NCI-H1105 treated with DMSO at 0.1 percent for 48 hours (cell line): ENCODE measurements at regions not wholly inside any gene's neighbourhood (a gene's known extent, or its start where the extent isn't known, plus 50 kb on each side); places are given as distances from the start of the nearest gene placed in this dataset.

Experiments
- DNase-seq: peaks from one replicate; lab custom pipeline; 2025; lab: John Stamatoyannopoulos, UW

DNA sequence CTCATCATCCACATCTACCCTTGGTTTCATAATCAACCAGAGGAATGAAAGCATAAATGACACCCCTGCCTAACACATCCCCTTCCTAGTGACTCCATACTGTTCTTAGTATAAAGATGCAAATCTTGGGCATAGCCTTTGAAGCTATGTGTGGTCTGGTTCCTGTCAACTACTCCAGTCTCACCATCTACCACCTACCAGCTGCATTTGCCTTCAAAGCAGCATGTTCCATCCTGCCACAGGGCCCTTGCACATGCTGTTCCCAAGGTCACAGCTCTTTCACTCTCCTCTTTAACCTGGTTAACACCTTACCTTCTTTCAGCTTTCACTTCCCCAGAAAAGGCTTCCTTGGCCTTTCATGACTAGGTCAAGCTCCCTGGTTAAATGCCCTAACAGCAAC lies 62.3 kb upstream of the ARHGEF3 start:
- no peak for DNase-seq

- no peak for DNase-seq
These were observed 60.8 kb upstream of the ARHGEF3 start for GRCh38 chr3:56862352-56863062.

DNA sequence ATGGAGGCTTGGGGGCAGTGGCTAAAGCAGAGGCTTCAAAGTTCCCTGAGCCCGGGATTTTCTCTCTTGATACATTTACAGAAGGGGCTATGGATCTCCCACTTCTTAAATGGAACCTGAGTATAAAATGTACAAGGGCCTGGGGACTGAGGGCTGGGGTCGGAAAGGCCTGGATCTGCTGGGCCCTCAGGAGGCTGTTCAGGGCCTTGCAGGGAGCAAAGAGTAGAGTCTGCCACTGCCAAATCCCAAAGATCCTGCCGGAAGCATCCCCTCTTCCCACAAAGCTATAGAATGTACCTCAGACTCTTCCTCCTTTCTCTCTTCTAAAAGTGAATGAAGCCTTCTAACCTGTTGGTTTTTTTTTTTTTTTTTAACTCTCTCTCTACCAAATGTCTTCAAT lies 59.8 kb upstream of the ARHGEF3 start:
- DNase-seq = no peak

GRCh38 chr3:56860939-56861338 lies 59.2 kb upstream of the ARHGEF3 start:
- no peak for DNase-seq

GRCh38 chr3:56860351-56860750 lies 58.6 kb upstream of the ARHGEF3 start:
- no peak for DNase-seq

GRCh38 chr3:56858331-56858730 lies 56.6 kb upstream of the ARHGEF3 start:
- DNase-seq = no peak

DNA sequence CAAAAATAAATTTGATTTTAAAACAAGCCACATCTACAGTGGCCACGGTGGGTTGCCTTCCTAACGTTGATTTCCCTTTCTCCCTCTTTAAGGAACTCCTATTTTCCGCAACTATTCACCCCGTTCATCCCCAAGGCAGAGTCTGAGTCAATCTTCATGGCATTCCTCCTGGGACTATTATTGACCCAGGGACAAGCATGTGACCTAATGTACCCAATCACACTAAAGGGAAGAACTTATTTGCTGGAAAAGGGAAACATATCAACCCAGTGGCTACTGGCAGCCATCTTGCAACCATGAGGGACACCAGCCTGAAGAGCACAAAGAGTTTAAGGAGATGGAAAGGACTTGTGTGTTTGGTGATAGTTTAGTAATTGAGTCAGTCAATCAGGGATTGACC lies 55.4 kb upstream of the ARHGEF3 start:
- no peak for DNase-seq

- no peak for DNase-seq
These were observed 55.0 kb upstream of the ARHGEF3 start for GRCh38 chr3:56856752-56857151.

- no peak for DNase-seq
These were observed 54.2 kb upstream of the ARHGEF3 start for GRCh38 chr3:56855856-56856512.

DNA sequence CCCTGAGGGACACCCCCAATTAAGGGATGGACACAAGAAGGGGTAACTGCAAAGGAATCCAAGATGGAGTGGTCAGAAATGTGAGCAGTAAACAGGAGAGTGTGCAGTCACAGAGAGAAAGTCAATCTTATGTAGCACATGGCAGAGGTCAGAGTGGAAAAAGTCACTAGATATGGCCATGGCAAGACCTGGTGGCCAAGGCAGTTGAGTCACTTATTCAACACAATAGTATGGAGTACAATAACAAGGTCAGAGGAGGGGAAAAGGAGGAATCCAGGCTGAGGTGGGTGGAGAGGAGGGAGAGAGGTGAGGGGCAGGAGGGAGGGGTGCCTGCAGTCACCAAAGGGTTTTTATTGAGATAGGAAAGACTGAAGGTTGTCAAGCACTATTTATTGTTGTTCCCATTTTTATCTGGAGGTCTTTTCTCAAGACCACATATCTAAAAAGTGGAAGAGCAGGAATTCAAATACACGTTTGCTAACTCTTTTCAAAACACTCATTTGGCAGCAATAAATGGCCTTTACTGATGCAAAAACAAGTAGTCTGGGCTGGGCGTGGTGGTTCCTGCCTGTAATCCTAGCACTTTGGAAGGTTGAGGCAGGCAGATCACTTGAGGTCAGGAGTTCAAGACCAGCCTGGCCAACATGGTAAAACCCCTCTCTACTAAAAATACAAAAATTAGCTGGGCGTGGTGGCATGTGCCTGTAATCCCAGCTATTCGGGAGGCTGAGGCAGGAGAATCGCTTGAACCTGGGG lies 53.3 kb upstream of the ARHGEF3 start:
- no peak for DNase-seq

DNA sequence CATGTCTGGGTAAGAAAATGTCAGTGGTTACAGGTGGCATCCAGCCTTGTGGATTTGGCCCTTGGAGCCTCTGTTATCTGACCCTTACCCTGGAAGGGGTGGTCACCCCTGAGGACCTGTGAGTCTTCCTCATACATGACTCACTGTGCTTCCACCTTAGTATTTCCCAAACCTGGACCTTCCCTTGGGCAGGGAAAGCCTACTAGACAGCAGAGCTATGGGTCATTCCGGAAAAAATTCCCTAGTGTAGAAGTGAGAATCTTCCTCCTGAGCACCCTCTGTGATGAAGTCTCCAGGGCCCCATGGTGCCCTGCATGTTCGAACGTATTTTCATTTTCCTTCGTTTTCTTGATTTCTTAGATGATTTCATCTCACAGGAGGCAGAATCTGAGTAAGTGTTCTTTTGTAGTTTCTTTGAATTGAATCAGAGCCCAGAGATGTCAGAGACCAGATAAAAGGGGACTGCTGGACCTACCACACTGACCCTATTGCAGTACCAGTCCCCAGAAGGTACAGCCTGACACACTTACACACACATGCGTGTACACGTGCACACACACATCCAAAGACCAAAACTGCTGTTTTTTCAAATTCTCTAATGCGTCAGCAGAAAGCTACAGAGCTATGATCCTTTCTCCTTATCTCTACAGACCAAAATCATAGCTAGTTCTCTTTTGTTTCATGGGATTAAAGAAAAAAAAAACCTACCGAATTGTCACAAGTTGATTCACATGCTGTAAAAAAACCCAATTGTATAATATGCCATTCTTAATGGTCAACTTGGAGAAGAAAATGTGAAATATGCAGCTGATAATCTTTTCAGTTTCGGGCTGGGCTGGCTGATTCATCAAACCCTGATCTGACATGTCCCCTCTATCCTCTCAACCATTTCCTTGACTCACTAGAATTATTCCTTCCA lies 50.5 kb upstream of the ARHGEF3 start:
- DNase-seq = no peak
